CD14-positive monocyte (primary cell): ENCODE measurements at regions not wholly inside any gene's neighbourhood (a gene's known extent, or its start where the extent isn't known, plus 50 kb on each side); places are given as distances from the start of the nearest gene placed in this dataset.

Experiments
- DNase-seq, 3 donors: peaks; one replicate each; pipeline ENCODE4 v3.0.0-alpha.2; 2011 to 2022
- H2AFZ ChIP-seq: 2 replicates; pipeline ENCODE4 v1.6.0; 2012; ENCODE audit warnings: mild to moderate bottlenecking, low read depth, low read length, inconsistent platforms; ENCODE audit not compliant: insufficient read depth, poor library complexity, severe bottlenecking
- H3K27ac ChIP-seq, 2 donors: 1 replicate in 1 of 2; 2 replicates in 1 of 2; pipeline ENCODE4 v1.5.1; 2012 to 2013; ENCODE audit warnings: low read length in 2 of 2, control low read depth in 1 of 2, inconsistent platforms in 1 of 2, low read depth in 1 of 2, mild to moderate bottlenecking in 1 of 2
- H3K27me3 ChIP-seq, 2 donors: one replicate each; pipeline versions ENCODE4 v1.6.0 to v1.6.1; 2011 to 2013; ENCODE audit warnings: low read length in 2 of 2; ENCODE audit not compliant: control insufficient read depth in 2 of 2, insufficient read depth in 2 of 2
- H3K36me3 ChIP-seq, 2 donors: replicated peaks in 1 of 2; 1 replicate in 1 of 2; 2 replicates in 1 of 2; pipeline versions ENCODE4 v1.5.1 to v1.6.1; 2012 to 2013; ENCODE audit warnings: low read length in 2 of 2, control low read depth in 1 of 2, inconsistent platforms in 1 of 2, mild to moderate bottlenecking in 1 of 2; ENCODE audit not compliant: insufficient read depth in 2 of 2, control insufficient read depth in 1 of 2
- H3K4me1 ChIP-seq, 2 donors: 1 replicate in 1 of 2; 2 replicates in 1 of 2; pipeline versions ENCODE4 v1.5.1 to v1.6.1; 2012 to 2013; ENCODE audit warnings: low read length in 2 of 2, control low read depth in 1 of 2, inconsistent platforms in 1 of 2, mild to moderate bottlenecking in 1 of 2, moderate library complexity in 1 of 2; ENCODE audit not compliant: insufficient read depth in 2 of 2, control insufficient read depth in 1 of 2
- H3K4me2 ChIP-seq: replicated peaks from 2 replicates; pipeline ENCODE3; 2012; ENCODE audit warnings: low read length, moderate library complexity, mild to moderate bottlenecking; ENCODE audit not compliant: poor library complexity, severe bottlenecking; ENCODE audit errors: extremely low read depth
- H3K4me3 ChIP-seq, 3 experiments: fragments of 200-600 bp in 1 of 3; sonication (generic) in 1 of 3; replicated peaks in 1 of 3; 1 replicate in 2 of 3; 2 replicates in 1 of 3; pipeline ENCODE4 v1.5.1; 2011 to 2013; ENCODE audit warnings: low read length in 3 of 3, mild to moderate bottlenecking in 3 of 3, control low read depth in 2 of 3, low read depth in 2 of 3, inconsistent platforms in 1 of 3, moderate library complexity in 1 of 3
- H3K79me2 ChIP-seq: 2 replicates; pipeline ENCODE4 v1.6.0; 2012; ENCODE audit warnings: mild to moderate bottlenecking, control low read depth, inconsistent platforms, low read length, moderate library complexity; ENCODE audit not compliant: insufficient read depth
- H3K9ac ChIP-seq: 2 replicates; pipeline ENCODE4 v1.6.0; 2017; ENCODE audit warnings: low read length, mild to moderate bottlenecking; ENCODE audit not compliant: insufficient read depth, poor library complexity, severe bottlenecking
- H3K9me3 ChIP-seq, 2 donors: replicated peaks in 1 of 2; 1 replicate in 1 of 2; 2 replicates in 1 of 2; pipeline versions ENCODE4 v1.5.1 to v1.6.1; 2012 to 2013; ENCODE audit warnings: low read length in 2 of 2, control low read depth in 1 of 2; ENCODE audit not compliant: control insufficient read depth in 1 of 2, insufficient read depth in 1 of 2
- H4K20me1 ChIP-seq: 2 replicates; pipeline ENCODE4 v1.6.0; 2012; ENCODE audit warnings: mild to moderate bottlenecking, low read length, control low read depth, moderate library complexity; ENCODE audit not compliant: insufficient read depth
- H3K27ac Mint-ChIP-seq, 7 donors: one replicate each; pipeline ENCODE4 v1.8.0; 2020; ENCODE audit warnings: mild to moderate bottlenecking in 7 of 7, mixed read lengths in 7 of 7, moderate library complexity in 6 of 7, inconsistent platforms in 2 of 7
- H3K27me3 Mint-ChIP-seq, 3 donors: one replicate each; pipeline ENCODE4 v1.8.0; 2021 to 2022; ENCODE audit warnings: low read depth in 3 of 3, mild to moderate bottlenecking in 3 of 3, mixed read lengths in 3 of 3, moderate library complexity in 3 of 3, inconsistent platforms in 1 of 3
- H3K36me3 Mint-ChIP-seq, 2 donors: one replicate each; pipeline ENCODE4 v1.8.0; 2020; ENCODE audit warnings: mixed read lengths in 2 of 2, inconsistent platforms in 1 of 2, mild to moderate bottlenecking in 1 of 2
- H3K4me1 Mint-ChIP-seq: one replicate; pipeline ENCODE4 v1.8.0; 2020; ENCODE audit warnings: mild to moderate bottlenecking, mixed read lengths
- H3K4me3 Mint-ChIP-seq, 2 donors: one replicate each; pipeline ENCODE4 v1.8.0; 2020; ENCODE audit warnings: mild to moderate bottlenecking in 2 of 2, mixed read lengths in 2 of 2, moderate library complexity in 1 of 2
- H3K9me3 Mint-ChIP-seq, 7 donors: one replicate each; pipeline ENCODE4 v1.8.0; 2020 to 2022; ENCODE audit warnings: mixed read lengths in 7 of 7, mild to moderate bottlenecking in 6 of 7, moderate library complexity in 6 of 7, inconsistent platforms in 2 of 7
- WGBS: methylation state at CpG from one replicate; pipeline ENCODE4 v1.1.5; 2013; ENCODE audit warnings: missing lambda C conversion rate; ENCODE audit not compliant: insufficient coverage; 5-methylcytosine and 5-hydroxymethylcytosine counted together
- intact Hi-C, 2 donors: fragments of 100-400 bp; cut with micrococcal nuclease; formaldehyde crosslinking; loops; one replicate each; pipeline versions ENCODE4 v1.15.0 to v1.15.1; 2023
- TF ChIP-seq, protein P1 (sequence below): fragments of 200-600 bp; IDR thresholded peaks from one replicate; pipeline ENCODE4 v1.8.0; 2022; ENCODE audit warnings: antibody characterized with exemption, mild to moderate bottlenecking

DNA sequence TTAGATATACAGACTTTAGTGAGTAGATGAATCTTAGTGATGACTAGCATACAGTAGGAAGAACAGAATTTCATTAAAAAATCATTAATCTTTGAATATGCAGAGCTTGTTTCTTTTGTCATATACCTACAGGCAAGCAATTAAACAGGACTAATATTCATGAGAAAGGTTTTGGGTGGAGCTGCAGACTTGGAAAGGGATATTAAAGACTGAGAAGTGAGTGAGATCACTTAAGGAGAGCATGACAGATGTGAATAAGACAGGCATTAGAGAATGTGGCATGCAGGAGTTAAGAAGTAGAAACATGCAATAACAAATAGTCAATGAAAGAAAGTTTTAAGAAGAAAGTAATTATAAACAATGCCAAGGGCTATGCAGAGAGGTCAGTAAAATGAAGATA is 187.7 kb downstream of the TMTC3 start:
- Histone ChIP-seq H3K9me3 (no peaks in the 10 kb centered on the region), H3K27me3 (no peaks in the 10 kb centered on the region), H2AFZ (no peak overlapping the region), H3K4me1 (no peaks in the 10 kb centered on the region), H4K20me1 (no peaks in the 10 kb centered on the region), H3K79me2 (no peaks in the 10 kb centered on the region), H3K4me2 (no peak overlapping the region), H3K36me3 (no peaks in the 10 kb centered on the region), H3K4me3 (no peak overlapping the region), H3K9ac (no peak overlapping the region), H3K27ac (no peak overlapping the region)
- DNase-seq = no peak
- no peaks in the 10 kb centered on the region for H3K36me3 Mint-ChIP-seq
- H3K27me3 Mint-ChIP-seq = peaks cover 1 to 2% (median 2%) of the 10 kb centered on the region in 3 donors
- H3K9me3 Mint-ChIP-seq = peaks cover 0 to 7% (median 4%) of the 10 kb centered on the region in 7 donors
- H3K4me3 Mint-ChIP-seq = no peak overlapping the region
- peaks cover 3% of the 10 kb centered on the region for H3K4me1 Mint-ChIP-seq
- H3K27ac Mint-ChIP-seq = no peak overlapping the region
- intact Hi-C loops = no loop called here
- TF ChIP-seq, protein P1, sequence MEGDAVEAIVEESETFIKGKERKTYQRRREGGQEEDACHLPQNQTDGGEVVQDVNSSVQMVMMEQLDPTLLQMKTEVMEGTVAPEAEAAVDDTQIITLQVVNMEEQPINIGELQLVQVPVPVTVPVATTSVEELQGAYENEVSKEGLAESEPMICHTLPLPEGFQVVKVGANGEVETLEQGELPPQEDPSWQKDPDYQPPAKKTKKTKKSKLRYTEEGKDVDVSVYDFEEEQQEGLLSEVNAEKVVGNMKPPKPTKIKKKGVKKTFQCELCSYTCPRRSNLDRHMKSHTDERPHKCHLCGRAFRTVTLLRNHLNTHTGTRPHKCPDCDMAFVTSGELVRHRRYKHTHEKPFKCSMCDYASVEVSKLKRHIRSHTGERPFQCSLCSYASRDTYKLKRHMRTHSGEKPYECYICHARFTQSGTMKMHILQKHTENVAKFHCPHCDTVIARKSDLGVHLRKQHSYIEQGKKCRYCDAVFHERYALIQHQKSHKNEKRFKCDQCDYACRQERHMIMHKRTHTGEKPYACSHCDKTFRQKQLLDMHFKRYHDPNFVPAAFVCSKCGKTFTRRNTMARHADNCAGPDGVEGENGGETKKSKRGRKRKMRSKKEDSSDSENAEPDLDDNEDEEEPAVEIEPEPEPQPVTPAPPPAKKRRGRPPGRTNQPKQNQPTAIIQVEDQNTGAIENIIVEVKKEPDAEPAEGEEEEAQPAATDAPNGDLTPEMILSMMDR = no peak

DNA sequence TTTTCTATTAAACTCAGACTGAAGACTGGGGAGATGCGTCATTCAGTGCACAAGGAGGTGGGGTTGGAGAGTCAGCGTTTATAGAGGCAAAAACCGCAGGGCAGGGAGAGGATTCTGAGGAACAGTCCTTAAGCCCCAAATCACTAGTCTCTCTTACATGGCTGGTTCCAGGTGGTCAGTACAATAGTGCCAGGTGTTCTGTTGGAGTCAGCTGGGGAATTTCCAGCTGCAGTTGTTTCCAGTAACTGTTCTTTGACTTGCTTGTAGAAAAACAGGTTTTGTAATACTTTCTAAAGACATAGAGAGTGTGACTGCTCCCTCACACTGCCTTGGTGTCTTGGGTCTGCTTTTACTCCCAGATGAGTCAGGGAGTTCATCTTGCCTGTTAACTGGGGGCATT is 192.2 kb downstream of the TMTC3 start:
- H3K36me3 ChIP-seq = no peaks in the 10 kb centered on the region
- H3K9me3 Mint-ChIP-seq = peaks cover 0 to 7% (median 2%) of the 10 kb centered on the region in 7 donors
- WGBS = no CpG with 5 or more reads among the region's 3 CpGs
- H3K4me1 ChIP-seq = no peaks in the 10 kb centered on the region
- no peak overlapping the region for H3K9ac ChIP-seq
- no peak overlapping the region for H3K27ac ChIP-seq
- H3K4me1 Mint-ChIP-seq = no peaks in the 10 kb centered on the region
- no peak for DNase-seq
- H2AFZ ChIP-seq = no peak overlapping the region
- H3K9me3 ChIP-seq = no peaks in the 10 kb centered on the region
- H4K20me1 ChIP-seq = no peaks in the 10 kb centered on the region
- H3K27me3 Mint-ChIP-seq = peaks cover 0 to 2% (median 1%) of the 10 kb centered on the region in 3 donors
- intact Hi-C loops = no loop called here
- H3K27me3 ChIP-seq = no peaks in the 10 kb centered on the region
- H3K36me3 Mint-ChIP-seq = no peaks in the 10 kb centered on the region
- TF ChIP-seq, protein P1 = no peak
- no peak overlapping the region for H3K27ac Mint-ChIP-seq
- H3K4me3 ChIP-seq = no peak overlapping the region
- H3K4me3 Mint-ChIP-seq = no peak overlapping the region
- H3K79me2 ChIP-seq = no peaks in the 10 kb centered on the region
- no peak overlapping the region for H3K4me2 ChIP-seq
